ENCODE measurements at regions not wholly inside any gene's neighbourhood (a gene's known extent, or its start where the extent isn't known, plus 50 kb on each side); places are given as distances from the start of the nearest gene placed in this dataset.

DNA sequence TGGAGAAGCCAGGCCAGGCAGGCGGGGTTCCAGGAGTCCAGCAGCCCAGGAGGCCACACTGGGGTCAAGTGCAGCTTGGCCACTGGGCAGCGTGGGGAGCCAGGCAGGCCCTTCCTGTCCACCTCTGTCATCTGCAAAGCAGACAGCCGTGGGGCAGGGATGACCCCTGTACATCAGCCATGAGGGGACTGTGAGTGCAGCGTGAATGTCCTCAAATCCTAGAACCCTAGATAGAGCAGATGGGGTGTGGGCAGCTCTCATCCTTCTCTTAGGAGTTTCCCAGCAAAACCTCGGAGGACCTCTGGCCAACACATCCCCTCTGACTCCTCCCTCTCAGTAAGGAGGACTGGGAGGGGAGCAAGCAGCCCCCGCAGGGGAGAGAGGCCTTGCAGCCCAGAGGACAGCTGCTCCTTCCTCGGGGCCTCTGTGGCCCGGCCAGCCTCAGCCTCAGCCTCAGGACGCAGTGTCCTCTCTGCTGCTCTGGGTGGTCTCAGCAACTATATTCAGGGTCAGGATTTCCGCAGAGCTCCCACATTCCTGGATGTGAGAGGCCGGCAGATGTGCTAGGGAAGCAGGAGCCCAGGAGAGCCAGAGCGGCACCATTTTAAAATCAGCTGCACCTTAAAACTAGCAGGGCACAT, 820.5 kb downstream of the BRD1 start:
- ATAC-seq = no peak

More for the DNA sequence above, 820.5 kb downstream of the BRD1 start:
- no TSS peak for BruUV-seq (replicated peaks)
- intact Hi-C loops (cut with micrococcal nuclease) = no loop called here
- TF ChIP-seq ZFX (IDR thresholded peaks at IDR 0.05) = no peak
- TF ChIP-seq, protein P1, sequence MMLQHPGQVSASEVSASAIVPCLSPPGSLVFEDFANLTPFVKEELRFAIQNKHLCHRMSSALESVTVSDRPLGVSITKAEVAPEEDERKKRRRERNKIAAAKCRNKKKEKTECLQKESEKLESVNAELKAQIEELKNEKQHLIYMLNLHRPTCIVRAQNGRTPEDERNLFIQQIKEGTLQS (IDR thresholded peaks at IDR 0.05) = no peak
- TF ChIP-seq SP1 (IDR thresholded peaks at IDR 0.05; ENCODE audit: low read depth) = no peak
- TF ChIP-seq TCF7L2 (IDR thresholded peaks at IDR 0.05; ENCODE audit: borderline replicate concordance, extremely low read depth, insufficient read depth, insufficient read length) = no peak
- no peak for TF ChIP-seq YY1 (IDR thresholded peaks at IDR 0.05; ENCODE audit: extremely low read depth, insufficient replicate concordance, low read depth, low read length)
- TF ChIP-seq, protein P2, sequence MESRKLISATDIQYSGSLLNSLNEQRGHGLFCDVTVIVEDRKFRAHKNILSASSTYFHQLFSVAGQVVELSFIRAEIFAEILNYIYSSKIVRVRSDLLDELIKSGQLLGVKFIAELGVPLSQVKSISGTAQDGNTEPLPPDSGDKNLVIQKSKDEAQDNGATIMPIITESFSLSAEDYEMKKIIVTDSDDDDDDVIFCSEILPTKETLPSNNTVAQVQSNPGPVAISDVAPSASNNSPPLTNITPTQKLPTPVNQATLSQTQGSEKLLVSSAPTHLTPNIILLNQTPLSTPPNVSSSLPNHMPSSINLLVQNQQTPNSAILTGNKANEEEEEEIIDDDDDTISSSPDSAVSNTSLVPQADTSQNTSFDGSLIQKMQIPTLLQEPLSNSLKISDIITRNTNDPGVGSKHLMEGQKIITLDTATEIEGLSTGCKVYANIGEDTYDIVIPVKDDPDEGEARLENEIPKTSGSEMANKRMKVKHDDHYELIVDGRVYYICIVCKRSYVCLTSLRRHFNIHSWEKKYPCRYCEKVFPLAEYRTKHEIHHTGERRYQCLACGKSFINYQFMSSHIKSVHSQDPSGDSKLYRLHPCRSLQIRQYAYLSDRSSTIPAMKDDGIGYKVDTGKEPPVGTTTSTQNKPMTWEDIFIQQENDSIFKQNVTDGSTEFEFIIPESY (IDR thresholded peaks at IDR 0.05; ENCODE audit: extremely low read depth, insufficient replicate concordance, low read length) = no peak
- no peak for TF ChIP-seq SRF (IDR thresholded peaks at IDR 0.05; ENCODE audit: low read depth)
- TF ChIP-seq, protein P3, sequence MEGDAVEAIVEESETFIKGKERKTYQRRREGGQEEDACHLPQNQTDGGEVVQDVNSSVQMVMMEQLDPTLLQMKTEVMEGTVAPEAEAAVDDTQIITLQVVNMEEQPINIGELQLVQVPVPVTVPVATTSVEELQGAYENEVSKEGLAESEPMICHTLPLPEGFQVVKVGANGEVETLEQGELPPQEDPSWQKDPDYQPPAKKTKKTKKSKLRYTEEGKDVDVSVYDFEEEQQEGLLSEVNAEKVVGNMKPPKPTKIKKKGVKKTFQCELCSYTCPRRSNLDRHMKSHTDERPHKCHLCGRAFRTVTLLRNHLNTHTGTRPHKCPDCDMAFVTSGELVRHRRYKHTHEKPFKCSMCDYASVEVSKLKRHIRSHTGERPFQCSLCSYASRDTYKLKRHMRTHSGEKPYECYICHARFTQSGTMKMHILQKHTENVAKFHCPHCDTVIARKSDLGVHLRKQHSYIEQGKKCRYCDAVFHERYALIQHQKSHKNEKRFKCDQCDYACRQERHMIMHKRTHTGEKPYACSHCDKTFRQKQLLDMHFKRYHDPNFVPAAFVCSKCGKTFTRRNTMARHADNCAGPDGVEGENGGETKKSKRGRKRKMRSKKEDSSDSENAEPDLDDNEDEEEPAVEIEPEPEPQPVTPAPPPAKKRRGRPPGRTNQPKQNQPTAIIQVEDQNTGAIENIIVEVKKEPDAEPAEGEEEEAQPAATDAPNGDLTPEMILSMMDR (IDR thresholded peaks at IDR 0.05 in 2 of 3, conservative IDR thresholded peaks at IDR 0.05 in 1 of 3; ENCODE audit: borderline replicate concordance in 1 of 3, insufficient read depth in 1 of 3, low read depth in 2 of 3, low read length in 2 of 3) = no peak
- no peak for TF ChIP-seq RAD21 (IDR thresholded peaks at IDR 0.05; ENCODE audit: low read depth)
- TF ChIP-seq EZH2 (IDR thresholded peaks at IDR 0.05) = no peak
- no peak for TF ChIP-seq JUND (IDR thresholded peaks at IDR 0.05)
- TF ChIP-seq POLR2A (IDR thresholded peaks at IDR 0.05; ENCODE audit: borderline replicate concordance, extremely low read depth, insufficient read depth, insufficient read length) = no peak
- TF ChIP-seq ELF1 (IDR thresholded peaks at IDR 0.05; ENCODE audit: borderline replicate concordance, low read depth) = no peak
- TF ChIP-seq ZNF274 (IDR thresholded peaks at IDR 0.05; ENCODE audit: low read depth, low read length) = no peak
- no peaks in the 10 kb centered on the region for H3K36me3 ChIP-seq (ENCODE audit: control insufficient read depth in 1 of 2, insufficient read depth in 2 of 2, low read length in 2 of 2)
- H3K9me2 ChIP-seq (ENCODE audit: insufficient read depth) = no peaks in the 10 kb centered on the region
- H2AFZ ChIP-seq (ENCODE audit: low read depth, low read length, poor library complexity, severe bottlenecking) = no peak overlapping the region
- ChIA-PET POLR2A (no interaction called here), RAD21 (ENCODE audit: low non-redundant PET in 1 of 2, low total read pairs in 2 of 2, uncharacterized antibody in 2 of 2, unreplicated experiment in 2 of 2) (no interaction called here), CTCF (no interaction called here)
- H3K79me2 ChIP-seq (ENCODE audit: insufficient read depth, low read length) = no peaks in the 10 kb centered on the region
- H3K27me3 ChIP-seq (ENCODE audit: insufficient read depth, low read length) = peaks cover 34% of the 10 kb centered on the region
- H4K20me1 ChIP-seq (ENCODE audit: insufficient read depth) = no peaks in the 10 kb centered on the region
- no peak overlapping the region for H3K4me3 ChIP-seq (replicated peaks in 1 of 2; ENCODE audit: low read depth in 1 of 2, low read length in 2 of 2)
- no peaks in the 10 kb centered on the region for H3K4me1 ChIP-seq (ENCODE audit: control insufficient read depth in 1 of 2, insufficient read depth in 2 of 2, low read length in 2 of 2)
- H3K27ac ChIP-seq (ENCODE audit: low read depth, low read length) = no peak overlapping the region
- DNase-seq (ENCODE audit: low read depth, low spot score) = no peak
- H3K9me3 ChIP-seq (ENCODE audit: control insufficient read depth in 1 of 2, insufficient read depth in 1 of 2, low read depth in 1 of 2, low read length in 2 of 2) = no peaks in the 10 kb centered on the region; a peak in 1 of 4 replicates
- no peak overlapping the region for H3K4me2 ChIP-seq (ENCODE audit: low read length)
- no peak overlapping the region for H3K9ac ChIP-seq (ENCODE audit: low read length)
